GM21717 (cell line): ENCODE measurements at regions not wholly inside any gene's neighbourhood (a gene's known extent, or its start where the extent isn't known, plus 50 kb on each side); places are given as distances from the start of the nearest gene placed in this dataset.
"Not testable (repeated sequence)": the region's sequence is repeated elsewhere in the genome, so short reads cannot be mapped to it uniquely, and the experiment has no call there.

Source experiments
- ATAC-seq: cut with Tn5 transposase; IDR thresholded peaks from one replicate; pipeline ENCODE4 v1.9.1; 2021; ENCODE audit warnings: mild to moderate bottlenecking, moderate library complexity; ENCODE audit not compliant: unreplicated experiment

- ATAC-seq = no peak
These were observed 75.5 kb upstream of the RIMS1 start for GRCh38 chr6:71810880-71811279.

- no peak for ATAC-seq
These were observed 63.7 kb upstream of the RIMS1 start for GRCh38 chr6:71822625-71823024.

- ATAC-seq = not testable (repeated sequence)
These were observed 54.1 kb upstream of the RIMS1 start for GRCh38 chr6:71832110-71832764.
